GM19240 (cell line): ENCODE measurements at regions not wholly inside any gene's neighbourhood (a gene's known extent, or its start where the extent isn't known, plus 50 kb on each side); places are given as distances from the start of the nearest gene placed in this dataset.

Experiments used
- DNase-seq: peaks from one replicate; pipeline ENCODE4 v3.0.0; 2011; ENCODE audit warnings: low spot score; ENCODE audit not compliant: insufficient read length

- DNase-seq = no peak
Observed at GRCh38 chr10:62625484-62625883, 179.0 kb upstream of the ADO start.

GRCh38 chr10:62626079-62626478 is 178.4 kb upstream of the ADO start:
- no peak for DNase-seq

- no peak for DNase-seq
Observed at GRCh38 chr10:62626817-62627216, 177.7 kb upstream of the ADO start.

GRCh38 chr10:62627983-62628382 is 176.5 kb upstream of the ADO start:
- DNase-seq = no peak

- DNase-seq = no peak
Observed at GRCh38 chr10:62631241-62631640, 173.3 kb upstream of the ADO start.

- no peak for DNase-seq
Observed at GRCh38 chr10:62632071-62632809, 172.3 kb upstream of the ADO start.

- DNase-seq = no peak
Observed at GRCh38 chr10:62633976-62634375, 170.5 kb upstream of the ADO start.

GRCh38 chr10:62634576-62634975 is 169.9 kb upstream of the ADO start:
- no peak for DNase-seq

- no peak for DNase-seq
Observed at GRCh38 chr10:62635127-62635526, 169.4 kb upstream of the ADO start.

- no peak for DNase-seq
Observed at GRCh38 chr10:62636825-62637248, 167.7 kb upstream of the ADO start.

- DNase-seq = no peak
Observed at GRCh38 chr10:62637249-62638061, 167.1 kb upstream of the ADO start.

GRCh38 chr10:62638062-62638477 is 166.4 kb upstream of the ADO start:
- no peak for DNase-seq

- no peak for DNase-seq
Observed at GRCh38 chr10:62639144-62639543, 165.4 kb upstream of the ADO start.

- no peak for DNase-seq
Observed at GRCh38 chr10:62640411-62640810, 164.1 kb upstream of the ADO start.

- no peak for DNase-seq
Observed at GRCh38 chr10:62643606-62644587, 160.6 kb upstream of the ADO start.

GRCh38 chr10:62647375-62648092 is 157.0 kb upstream of the ADO start:
- DNase-seq = no peak

GRCh38 chr10:62648921-62649320 is 155.6 kb upstream of the ADO start:
- DNase-seq = no peak

GRCh38 chr10:62650411-62650810 is 154.1 kb upstream of the ADO start:
- DNase-seq = no peak

- no peak for DNase-seq
Observed at GRCh38 chr10:62651341-62651740, 153.2 kb upstream of the ADO start.

GRCh38 chr10:62652114-62652513 is 152.4 kb upstream of the ADO start:
- no peak for DNase-seq

GRCh38 chr10:62652564-62652963 is 152.0 kb upstream of the ADO start:
- no peak for DNase-seq
